Cardiac muscle cell (in vitro differentiated cells and primary cell): ENCODE measurements at regions not wholly inside any gene's neighbourhood (a gene's known extent, or its start where the extent isn't known, plus 50 kb on each side); places are given as distances from the start of the nearest gene placed in this dataset.
"Not testable (repeated sequence)": the region's sequence is repeated elsewhere in the genome, so short reads cannot be mapped to it uniquely, and the experiment has no call there.

Experiments used
- DNase-seq, 2 donors: peaks; one replicate each; pipeline versions ENCODE4 v3.0.0 to v3.0.0-alpha.2; 2010 to 2017; ENCODE audit warnings: low read depth in 1 of 2, low spot score in 1 of 2
- H3K27ac ChIP-seq: fragments of 200-600 bp; sonication (generic); 2 replicates; pipeline ENCODE4 v1.5.1; 2016
- H3K27me3 ChIP-seq: fragments of 200-600 bp; sonication (generic); 2 replicates; pipeline ENCODE4 v1.6.0; 2016; ENCODE audit warnings: control low read depth
- H3K36me3 ChIP-seq: fragments of 200-600 bp; sonication (generic); 2 replicates; pipeline ENCODE4 v1.5.1; 2016; ENCODE audit warnings: control low read depth
- H3K4me1 ChIP-seq: fragments of 200-600 bp; sonication (generic); 2 replicates; pipeline ENCODE4 v1.8.1; 2017; ENCODE audit warnings: low read depth, mild to moderate bottlenecking, mixed run types
- H3K4me3 ChIP-seq: fragments of 200-600 bp; sonication (generic); 2 replicates; pipeline ENCODE4 v1.5.1; 2016; ENCODE audit warnings: mild to moderate bottlenecking
- H3K9me3 ChIP-seq: fragments of 200-600 bp; sonication (generic); 2 replicates; pipeline ENCODE4 v1.5.1; 2017; ENCODE audit warnings: low read depth, mild to moderate bottlenecking, control low read depth
- CTCF ChIP-seq: IDR thresholded peaks from 2 replicates; pipeline ENCODE4 v1.5.1; 2012; ENCODE audit warnings: low read depth, mild to moderate bottlenecking, low read length

- H3K27me3 ChIP-seq = no peaks in the 10 kb centered on the region
- H3K4me3 ChIP-seq = no peak overlapping the region
- H3K27ac ChIP-seq = peak overlapping the region; percentile 78
- TF ChIP-seq CTCF = no peak
- no peaks in the 10 kb centered on the region for H3K36me3 ChIP-seq
- no peaks in the 10 kb centered on the region for H3K9me3 ChIP-seq
- peaks cover 5% of the 10 kb centered on the region for H3K4me1 ChIP-seq
- DNase-seq = peak; percentile 84 to 92
Measured at GRCh38 chr4:17232566-17233253, 279.2 kb downstream of the QDPR start.

DNA sequence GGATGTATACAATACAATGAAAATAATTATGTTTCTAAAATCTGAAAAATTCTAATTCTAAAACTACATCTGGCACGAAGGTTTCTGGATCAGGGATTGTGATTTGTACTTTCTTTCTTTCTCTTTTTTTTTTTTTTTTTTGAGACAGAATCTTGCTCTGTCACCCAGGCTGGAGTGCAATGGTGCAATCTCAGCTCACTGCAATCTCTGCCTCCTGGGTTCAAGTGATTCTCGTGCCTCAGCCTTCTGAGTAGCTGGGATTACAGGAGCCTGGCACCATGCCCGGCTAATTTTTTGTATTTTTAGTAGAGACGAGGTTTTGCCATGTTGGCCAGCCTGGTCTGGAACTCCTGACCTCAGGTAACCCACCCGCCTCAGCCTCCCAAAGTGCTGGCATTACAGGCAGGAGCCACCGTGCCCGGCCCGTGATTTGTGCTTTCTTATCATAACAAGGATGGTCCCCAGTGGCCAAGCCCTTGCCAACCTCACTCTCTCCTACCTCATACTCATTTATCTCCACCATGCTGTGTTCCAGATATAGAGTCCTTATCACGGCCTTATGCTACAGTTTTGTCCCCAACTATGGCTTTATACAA, 279.9 kb downstream of the QDPR start:
- not testable (repeated sequence) for H3K4me3 ChIP-seq, H3K9me3 ChIP-seq, H3K27me3 ChIP-seq, H3K36me3 ChIP-seq, H3K4me1 ChIP-seq
- DNase-seq = peak in 1 of 2 donors; percentile 15
- peak overlapping the region; percentile 78 for H3K27ac ChIP-seq

- Histone ChIP-seq H3K9me3 (no peaks in the 10 kb centered on the region), H3K27me3 (no peaks in the 10 kb centered on the region), H3K36me3 (no peaks in the 10 kb centered on the region), H3K4me3 (no peak overlapping the region), H3K27ac (no peak overlapping the region), H3K4me1 (peaks cover 5% of the 10 kb centered on the region)
- DNase-seq = no peak
- TF ChIP-seq CTCF = no peak
Measured at GRCh38 chr4:17230727-17231126, 281.2 kb downstream of the QDPR start.

- DNase-seq = no peak
- Histone ChIP-seq H3K27ac (no peak overlapping the region), H3K9me3 (no peaks in the 10 kb centered on the region), H3K36me3 (no peaks in the 10 kb centered on the region), H3K27me3 (no peaks in the 10 kb centered on the region), H3K4me1 (no peaks in the 10 kb centered on the region), H3K4me3 (no peak overlapping the region)
- no peak for TF ChIP-seq CTCF
Measured at GRCh38 chr4:17220816-17221215, 291.1 kb downstream of the QDPR start.

DNA sequence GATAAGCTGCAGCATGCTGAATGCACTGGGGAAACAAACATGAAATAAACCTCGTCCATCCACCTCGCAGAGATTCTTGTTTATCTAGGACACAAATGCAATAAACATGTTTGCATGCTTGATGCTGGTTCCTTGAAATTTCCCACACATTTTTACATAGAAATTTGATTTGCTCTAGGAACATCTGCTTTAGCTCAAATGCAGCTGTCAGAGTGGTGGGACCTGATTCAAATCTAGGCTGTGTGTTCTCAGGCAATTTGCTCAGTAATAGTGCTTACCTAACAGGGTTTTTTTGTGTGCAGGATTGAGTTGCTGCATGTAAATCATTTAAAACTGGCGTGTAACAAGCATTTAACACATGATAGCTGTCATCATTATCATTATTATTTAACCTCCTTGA, 293.1 kb downstream of the QDPR start:
- no peaks in the 10 kb centered on the region for H3K4me1 ChIP-seq
- DNase-seq = peak in 1 of 2 donors; percentile 11
- no peak overlapping the region for H3K4me3 ChIP-seq
- TF ChIP-seq CTCF = no peak
- H3K36me3 ChIP-seq = no peaks in the 10 kb centered on the region
- no peaks in the 10 kb centered on the region for H3K27me3 ChIP-seq
- H3K9me3 ChIP-seq = no peaks in the 10 kb centered on the region
- no peak overlapping the region for H3K27ac ChIP-seq

DNA sequence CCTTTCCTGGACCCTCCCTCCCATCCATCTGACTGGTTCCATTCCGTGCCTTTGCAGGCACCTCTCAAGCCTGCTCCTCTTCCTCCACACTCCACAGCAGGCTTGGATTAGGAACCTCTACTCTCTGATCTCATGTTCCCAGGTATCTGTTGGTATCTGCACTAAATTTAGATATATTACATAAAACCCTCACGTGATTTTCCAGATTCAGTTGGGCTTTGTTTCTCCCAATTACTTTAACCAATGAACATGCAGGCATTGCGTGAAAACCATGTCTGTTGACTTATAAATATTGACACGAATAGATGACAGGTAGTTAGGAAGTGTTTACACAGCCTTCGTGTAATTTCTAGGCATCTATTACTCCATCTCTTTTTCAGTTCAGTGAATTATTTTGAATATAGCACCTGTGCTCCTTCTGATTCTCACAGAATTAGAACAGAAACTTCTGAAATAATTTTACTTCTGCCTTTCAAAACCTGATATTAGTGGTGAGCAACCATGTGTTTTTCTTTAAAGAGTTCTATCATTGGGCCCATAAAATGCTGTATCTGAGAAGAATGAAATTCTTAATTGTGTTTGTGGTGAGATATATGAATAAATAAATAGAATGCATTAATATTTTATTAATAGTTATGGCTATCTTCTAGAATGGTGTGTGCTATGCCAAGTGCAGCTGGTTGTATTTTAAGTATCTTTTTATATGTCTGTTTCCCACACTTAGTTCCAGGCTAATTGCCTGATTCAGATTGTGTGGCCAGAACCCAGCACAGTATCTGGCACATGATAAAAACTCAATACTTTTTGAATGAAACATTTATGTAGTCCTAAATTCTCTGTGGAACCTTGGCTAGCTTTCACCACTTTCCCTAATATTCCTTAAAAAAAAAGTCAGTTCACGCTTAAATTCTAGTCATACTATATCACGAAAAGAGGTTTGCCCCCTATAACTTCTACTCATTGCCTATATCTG, 304.8 kb downstream of the QDPR start:
- DNase-seq = no peak

More for the DNA sequence above, 304.8 kb downstream of the QDPR start:
- H3K9me3 ChIP-seq = no peaks in the 10 kb centered on the region
- TF ChIP-seq CTCF = no peak
- no peaks in the 10 kb centered on the region for H3K4me1 ChIP-seq
- no peak overlapping the region for H3K4me3 ChIP-seq
- H3K27me3 ChIP-seq = no peaks in the 10 kb centered on the region
- H3K36me3 ChIP-seq = no peaks in the 10 kb centered on the region
- no peak overlapping the region for H3K27ac ChIP-seq
